Aorta (tissue), 5 donors: ENCODE measurements at regions not wholly inside any gene's neighbourhood (a gene's known extent, or its start where the extent isn't known, plus 50 kb on each side); places are given as distances from the start of the nearest gene placed in this dataset.

Source experiments
- ATAC-seq: fragments of 200-7000 bp; cut with Tn5 transposase; one replicate; pipeline ENCODE4 v1.9.1; 2022; ENCODE audit warnings: moderate library complexity; ENCODE audit not compliant: low FRiP score
- DNase-seq, 2 donors: peaks; one replicate each; pipeline ENCODE4 v3.0.0-alpha.2; 2020
- H3K27ac ChIP-seq, 2 donors: one replicate each; pipeline ENCODE4 v1.5.1; 2013; ENCODE audit warnings: low read length in 2 of 2, mild to moderate bottlenecking in 2 of 2, moderate library complexity in 2 of 2, control low read depth in 1 of 2, inconsistent platforms in 1 of 2, low read depth in 1 of 2
- H3K27me3 ChIP-seq, 2 donors: one replicate each; pipeline ENCODE4 v1.6.1; 2013; ENCODE audit warnings: control low read depth in 1 of 2, low read length in 1 of 2, mild to moderate bottlenecking in 1 of 2, moderate library complexity in 1 of 2; ENCODE audit not compliant: insufficient read depth in 2 of 2, control insufficient read depth in 1 of 2
- H3K36me3 ChIP-seq, 2 donors: one replicate each; pipeline ENCODE4 v1.6.1; 2013; ENCODE audit warnings: control low read depth in 1 of 2, low read length in 1 of 2, mild to moderate bottlenecking in 1 of 2; ENCODE audit not compliant: insufficient read depth in 2 of 2, control insufficient read depth in 1 of 2
- H3K4me1 ChIP-seq, 2 donors: one replicate each; pipeline ENCODE4 v1.6.1; 2013; ENCODE audit warnings: low read length in 2 of 2, control low read depth in 1 of 2, mild to moderate bottlenecking in 1 of 2, moderate library complexity in 1 of 2; ENCODE audit not compliant: insufficient read depth in 2 of 2, control insufficient read depth in 1 of 2
- H3K4me3 ChIP-seq, 2 donors: one replicate each; pipeline ENCODE4 v1.5.1; 2013; ENCODE audit warnings: low read length in 2 of 2, control low read depth in 1 of 2, mild to moderate bottlenecking in 1 of 2
- H3K9me3 ChIP-seq: one replicate; pipeline ENCODE4 v1.6.1; 2013; ENCODE audit warnings: mild to moderate bottlenecking, low read length; ENCODE audit not compliant: control insufficient read depth
- WGBS, 2 donors: extraction: QIAGEN DNeasy Blood & Tissue Kit; methylation state at CpG; one replicate each; pipeline ENCODE4 v1.1.7; 2013; 5-methylcytosine and 5-hydroxymethylcytosine counted together
- intact Hi-C, 2 donors: fragments of 100-400 bp; cut with DNase I; formaldehyde crosslinking; loops; one replicate each; pipeline versions ENCODE4 v1.14.2 to v1.15.0; 2022
- donor health status: healthy with polysubstance abuse.
- donor health status: Bipolar disorder and iron deficiency.
- donor health status: DM: no; HTN: no; CAD: no.
- donor health status: DM: no; HTN: no; CAD: no.
- donor health status: DM: yes; HTN: yes; CAD: no.

- Histone ChIP-seq H3K27ac (no peak overlapping the region), H3K4me1 (no peaks in the 10 kb centered on the region), H3K27me3 (no peaks in the 10 kb centered on the region), H3K4me3 (no peak overlapping the region), H3K36me3 (no peaks in the 10 kb centered on the region), H3K9me3 (no peaks in the 10 kb centered on the region)
- no peak for DNase-seq
- intact Hi-C loops = no loop called here
- ATAC-seq = no peak
- 71 to 83% methylated on average over 3 of the region's 3 CpGs for WGBS, 2 donors
Observed at GRCh38 chr14:97361958-97362357, 564.8 kb downstream of the VRK1 start.

GRCh38 chr14:97366400-97366799 lies 569.2 kb downstream of the VRK1 start:
- H3K4me1 ChIP-seq = no peaks in the 10 kb centered on the region
- intact Hi-C loops = no loop called here
- DNase-seq (no peak), ATAC-seq (no peak)
- H3K4me3 ChIP-seq = no peak overlapping the region
- no peaks in the 10 kb centered on the region for H3K36me3 ChIP-seq
- no peak overlapping the region for H3K27ac ChIP-seq
- H3K9me3 ChIP-seq = no peaks in the 10 kb centered on the region
- H3K27me3 ChIP-seq = no peaks in the 10 kb centered on the region
- WGBS, 2 donors = 30 to 32% methylated on average over 11 of the region's 11 CpGs

DNA sequence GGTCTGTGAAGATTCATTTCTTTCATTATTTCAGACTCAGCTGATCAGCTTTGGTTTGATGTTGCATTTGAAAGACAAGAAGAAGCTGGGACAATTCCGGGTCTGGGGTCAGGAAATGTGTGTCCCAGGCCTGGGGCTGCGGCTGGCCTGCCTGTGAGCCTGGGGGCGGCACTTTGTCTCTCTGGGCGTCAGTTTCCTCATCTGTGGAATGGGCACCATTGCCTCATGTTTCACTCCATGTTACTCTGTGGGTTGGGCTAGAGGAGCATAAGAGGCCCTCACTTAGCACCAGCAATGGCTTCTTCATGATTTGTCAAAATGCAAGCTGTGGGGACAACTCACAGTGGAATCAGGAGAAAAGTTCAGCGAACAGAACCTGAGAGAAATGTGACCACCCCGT lies 570.1 kb downstream of the VRK1 start:
- intact Hi-C loops = no loop called here
- 81 to 87% methylated on average over 6 of the region's 6 CpGs for WGBS, 2 donors
- Histone ChIP-seq H3K27me3 (no peaks in the 10 kb centered on the region), H3K27ac (no peak overlapping the region), H3K4me1 (no peaks in the 10 kb centered on the region), H3K4me3 (no peak overlapping the region), H3K36me3 (no peaks in the 10 kb centered on the region), H3K9me3 (no peaks in the 10 kb centered on the region)
- ATAC-seq = no peak
- DNase-seq = no peak

- H3K27me3 ChIP-seq = no peaks in the 10 kb centered on the region
- no peak overlapping the region for H3K4me3 ChIP-seq
- H3K36me3 ChIP-seq = no peaks in the 10 kb centered on the region
- WGBS, 2 donors = 50 to 54% methylated on average over 7 of the region's 7 CpGs
- DNase-seq = no peak
- ATAC-seq = no peak
- no peaks in the 10 kb centered on the region for H3K9me3 ChIP-seq
- no peaks in the 10 kb centered on the region for H3K4me1 ChIP-seq
- intact Hi-C loops = no loop called here
- no peak overlapping the region for H3K27ac ChIP-seq
Observed at GRCh38 chr14:97368049-97368448, 570.9 kb downstream of the VRK1 start.

DNA sequence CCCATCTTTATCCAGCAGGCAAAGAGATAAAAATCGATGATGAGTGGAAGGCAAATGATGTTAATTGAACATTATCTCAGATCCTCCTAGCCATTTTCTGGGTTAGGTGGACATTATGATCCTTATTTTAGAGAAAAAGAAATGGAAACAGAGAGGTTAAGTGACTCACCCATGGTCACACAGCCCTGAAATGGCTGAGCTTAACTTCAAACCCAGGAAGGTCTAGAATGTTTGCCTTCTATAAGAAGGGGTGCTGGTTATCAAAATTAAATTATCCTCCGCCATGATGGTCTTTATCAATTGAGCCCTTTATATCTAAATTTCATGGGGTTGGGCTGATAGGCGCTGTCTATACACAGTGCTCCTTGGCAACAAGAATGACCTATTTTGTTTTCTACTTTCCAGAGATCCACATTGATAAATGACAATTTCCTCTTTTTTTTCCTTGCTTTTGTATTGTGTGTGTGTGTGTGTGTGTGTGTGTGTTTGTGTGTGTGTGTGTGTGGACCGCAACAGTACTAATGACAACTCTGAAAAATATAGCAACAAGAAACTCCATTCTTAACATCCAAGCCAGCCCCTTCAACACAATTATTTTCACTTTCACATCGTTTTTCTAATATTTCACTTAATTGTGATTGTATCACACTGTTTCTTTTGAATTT lies 571.9 kb downstream of the VRK1 start:
- intact Hi-C loops = no loop called here
- H3K36me3 ChIP-seq = no peaks in the 10 kb centered on the region
- H3K4me3 ChIP-seq = no peak overlapping the region
- no peaks in the 10 kb centered on the region for H3K4me1 ChIP-seq
- no peaks in the 10 kb centered on the region for H3K9me3 ChIP-seq
- no peak for ATAC-seq
- 74 to 82% methylated on average over 5 of the region's 5 CpGs for WGBS, 2 donors
- no peaks in the 10 kb centered on the region for H3K27me3 ChIP-seq
- no peak for DNase-seq
- no peak overlapping the region for H3K27ac ChIP-seq

- Histone ChIP-seq H3K36me3 (no peaks in the 10 kb centered on the region), H3K27me3 (no peaks in the 10 kb centered on the region), H3K4me1 (no peaks in the 10 kb centered on the region), H3K9me3 (no peaks in the 10 kb centered on the region), H3K27ac (no peak overlapping the region), H3K4me3 (no peak overlapping the region)
- ATAC-seq = no peak
- WGBS, 2 donors = 62 to 71% methylated on average over 2 of the region's 2 CpGs
- DNase-seq = no peak
- intact Hi-C loops = no loop called here
Observed at GRCh38 chr14:97369901-97370300, 572.7 kb downstream of the VRK1 start.

DNA sequence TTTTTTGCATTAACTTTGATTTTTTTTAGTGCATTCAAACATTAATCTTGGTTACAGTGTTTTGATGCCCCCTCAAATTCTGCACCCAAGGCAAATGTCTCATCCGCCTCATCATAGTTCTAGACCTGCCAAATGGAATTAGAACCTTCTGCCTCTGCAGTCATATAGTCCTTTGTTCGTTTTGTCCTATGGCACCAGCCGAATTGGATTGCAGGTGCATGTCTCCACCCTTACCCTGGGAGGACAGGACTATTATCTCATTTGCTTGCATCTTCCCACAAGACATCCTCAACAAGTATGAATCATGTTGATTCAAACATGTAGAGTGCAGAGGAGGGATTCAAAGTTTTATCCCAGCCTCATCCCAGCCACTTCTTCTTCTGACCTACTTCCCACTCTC lies 579.1 kb downstream of the VRK1 start:
- H3K4me3 ChIP-seq = no peak overlapping the region
- ATAC-seq (no peak), DNase-seq (no peak)
- H3K27ac ChIP-seq = no peak overlapping the region
- H3K4me1 ChIP-seq = no peaks in the 10 kb centered on the region
- WGBS, 2 donors = 74 to 80% methylated on average over 3 of the region's 3 CpGs
- no peaks in the 10 kb centered on the region for H3K36me3 ChIP-seq
- H3K9me3 ChIP-seq = peaks cover 2% of the 10 kb centered on the region
- H3K27me3 ChIP-seq = peaks cover 0 to 2% of the 10 kb centered on the region in 2 donors
- intact Hi-C loops = no loop called here

DNA sequence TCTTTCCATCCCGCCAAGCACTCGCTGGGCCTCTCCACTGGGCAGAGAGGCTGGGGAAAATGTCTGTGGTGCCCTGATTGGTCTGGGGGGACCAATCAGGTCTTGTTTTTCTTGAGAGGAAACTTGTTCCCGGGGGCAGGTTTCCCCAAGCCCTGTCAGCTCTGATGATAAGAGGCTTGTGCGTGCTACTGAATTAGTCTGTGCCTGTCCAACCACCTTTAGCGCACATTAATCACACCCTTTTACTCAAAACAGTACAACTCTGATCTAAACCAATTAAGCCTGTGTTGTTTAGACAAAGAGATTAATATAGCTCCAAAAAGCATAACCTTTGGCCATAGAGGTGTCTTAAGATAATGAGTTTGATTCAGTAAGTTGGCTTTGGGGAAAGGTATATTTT lies 580.4 kb downstream of the VRK1 start:
- DNase-seq = no peak
- H3K9me3 ChIP-seq = peaks cover 2% of the 10 kb centered on the region
- WGBS, 2 donors = 43 to 52% methylated on average over 5 of the region's 5 CpGs
- no peaks in the 10 kb centered on the region for H3K4me1 ChIP-seq
- intact Hi-C loops = no loop called here
- no peak for ATAC-seq
- H3K27ac ChIP-seq = no peak overlapping the region
- H3K4me3 ChIP-seq = no peak overlapping the region
- H3K27me3 ChIP-seq = peaks cover 0 to 2% of the 10 kb centered on the region in 2 donors
- H3K36me3 ChIP-seq = no peaks in the 10 kb centered on the region

DNA sequence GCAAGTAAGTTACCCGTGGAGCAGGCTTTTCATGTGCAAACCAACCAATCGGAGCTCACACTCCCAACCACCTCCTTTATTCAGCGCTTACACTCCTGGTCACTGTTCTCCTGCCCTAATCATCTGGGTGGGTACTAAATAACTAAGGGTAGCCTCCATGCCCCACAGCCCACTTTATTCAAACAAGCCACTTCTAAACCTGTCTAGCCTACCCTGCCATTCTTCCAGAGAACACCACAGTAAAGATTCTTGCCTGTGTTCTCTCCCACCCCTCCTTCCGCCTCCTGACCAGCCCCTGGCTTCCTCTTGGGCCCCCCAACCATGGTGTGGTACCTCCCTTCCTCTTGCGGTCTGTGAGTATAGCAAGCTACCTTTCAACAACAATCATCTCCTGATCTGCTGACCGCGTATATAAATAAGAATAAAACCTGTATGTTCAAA lies 581.9 kb downstream of the VRK1 start:
- Histone ChIP-seq H3K4me3 (no peak overlapping the region), H3K9me3 (peaks cover 2% of the 10 kb centered on the region), H3K27me3 (peaks cover 0 to 2% of the 10 kb centered on the region in 2 donors), H3K27ac (no peak overlapping the region), H3K4me1 (no peaks in the 10 kb centered on the region), H3K36me3 (no peaks in the 10 kb centered on the region)
- intact Hi-C loops = no loop called here
- 35 to 37% methylated on average over 7 of the region's 7 CpGs for WGBS, 2 donors
- ATAC-seq = no peak
- no peak for DNase-seq
